Smooth muscle cell (in vitro differentiated cells): ENCODE measurements at regions not wholly inside any gene's neighbourhood (a gene's known extent, or its start where the extent isn't known, plus 50 kb on each side); places are given as distances from the start of the nearest gene placed in this dataset.

Source experiments
- DNase-seq: peaks from one replicate; lab custom pipeline; 2025; ENCODE audit not compliant: unreplicated experiment; lab: John Stamatoyannopoulos, UW
- H2AFZ ChIP-seq: fragments of 200-600 bp; sonication (generic); 2 replicates; pipeline ENCODE4 v1.6.0; 2016; ENCODE audit warnings: antibody characterized with exemption, low read depth, mild to moderate bottlenecking
- H3F3A ChIP-seq: fragments of 200-600 bp; sonication (generic); 2 replicates; pipeline ENCODE4 v1.6.0; 2017; ENCODE audit warnings: antibody characterized with exemption, low read depth
- H3K27ac ChIP-seq: fragments of 200-600 bp; sonication (generic); 2 replicates; pipeline ENCODE4 v1.5.1; 2016; ENCODE audit warnings: low read depth, mild to moderate bottlenecking
- H3K27me3 ChIP-seq: fragments of 200-600 bp; sonication (generic); 2 replicates; pipeline ENCODE4 v1.6.1; 2016; ENCODE audit warnings: low read depth, mild to moderate bottlenecking
- H3K36me3 ChIP-seq: fragments of 200-600 bp; sonication (generic); 2 replicates; pipeline ENCODE4 v1.5.1; 2016; ENCODE audit warnings: low read depth
- H3K4me1 ChIP-seq: fragments of 200-600 bp; sonication (generic); 2 replicates; pipeline ENCODE4 v1.5.1; 2016; ENCODE audit warnings: low read depth
- H3K4me2 ChIP-seq: fragments of 200-600 bp; sonication (generic); 2 replicates; pipeline ENCODE4 v1.6.0; 2016; ENCODE audit warnings: mild to moderate bottlenecking
- H3K4me3 ChIP-seq: fragments of 200-600 bp; sonication (generic); 2 replicates; pipeline ENCODE4 v1.5.1; 2016; ENCODE audit warnings: mild to moderate bottlenecking
- H3K79me2 ChIP-seq: fragments of 200-600 bp; sonication (generic); 2 replicates; pipeline ENCODE4 v1.6.0; 2016; ENCODE audit warnings: low read depth, mild to moderate bottlenecking
- H3K9ac ChIP-seq: fragments of 200-600 bp; sonication (generic); 2 replicates; pipeline ENCODE4 v1.6.0; 2016; ENCODE audit warnings: low read depth
- H3K9me3 ChIP-seq: fragments of 200-600 bp; sonication (generic); replicated peaks from 2 replicates; pipeline ENCODE4 v1.5.1; 2016; ENCODE audit warnings: low read depth
- H4K20me1 ChIP-seq: fragments of 200-600 bp; sonication (generic); 2 replicates; pipeline ENCODE4 v1.6.0; 2016; ENCODE audit warnings: low read depth
- CTCF ChIP-seq: fragments of 200-600 bp; sonication (generic); IDR thresholded peaks from 2 replicates; pipeline ENCODE4 v1.5.1; 2017; ENCODE audit warnings: borderline replicate concordance, mild to moderate bottlenecking, antibody characterized with exemption; ENCODE audit not compliant: insufficient read depth, poor library complexity, severe bottlenecking
- WGBS: methylation state at CpG from one replicate; pipeline ENCODE4 v1.1.7; 2016; ENCODE audit warnings: low lambda C conversion rate; 5-methylcytosine and 5-hydroxymethylcytosine counted together

GRCh38 chr16:50889746-50890145 is 147.9 kb downstream of the CYLD start:
- no peak for TF ChIP-seq CTCF
- Histone ChIP-seq H3K4me3 (no peak overlapping the region), H3K27ac (no peak overlapping the region), H3K27me3 (peaks cover 7% of the 10 kb centered on the region), H3K4me2 (no peak overlapping the region), H3K9me3 (no peaks in the 10 kb centered on the region), H3K4me1 (no peaks in the 10 kb centered on the region), H4K20me1 (no peaks in the 10 kb centered on the region), H2AFZ (no peak overlapping the region), H3K36me3 (no peaks in the 10 kb centered on the region), H3K79me2 (no peaks in the 10 kb centered on the region), H3F3A (no peaks in the 10 kb centered on the region), H3K9ac (no peak overlapping the region)
- 90% methylated on average over 7 of the region's 7 CpGs for WGBS
- DNase-seq = no peak

- H3K4me3 ChIP-seq = no peak overlapping the region
- H3K36me3 ChIP-seq = no peaks in the 10 kb centered on the region
- H3K79me2 ChIP-seq = no peaks in the 10 kb centered on the region
- no peak for TF ChIP-seq CTCF
- H3K9me3 ChIP-seq = no peaks in the 10 kb centered on the region
- no peak overlapping the region for H3K27ac ChIP-seq
- no peaks in the 10 kb centered on the region for H3K4me1 ChIP-seq
- H3K27me3 ChIP-seq = peaks cover 7% of the 10 kb centered on the region
- H3F3A ChIP-seq = no peaks in the 10 kb centered on the region
- no peak overlapping the region for H2AFZ ChIP-seq
- H3K4me2 ChIP-seq = no peak overlapping the region
- H3K9ac ChIP-seq = no peak overlapping the region
- 94% methylated on average over 6 of the region's 6 CpGs for WGBS
- no peaks in the 10 kb centered on the region for H4K20me1 ChIP-seq
- no peak for DNase-seq
These were observed 147.4 kb downstream of the CYLD start for GRCh38 chr16:50889276-50889675.

GRCh38 chr16:50888486-50889261 is 146.8 kb downstream of the CYLD start:
- 92% methylated on average over 9 of the region's 9 CpGs for WGBS
- no peak overlapping the region for H3K4me2 ChIP-seq
- TF ChIP-seq CTCF = no peak
- H3K9ac ChIP-seq = no peak overlapping the region
- peaks cover 7% of the 10 kb centered on the region for H3K27me3 ChIP-seq
- no peak overlapping the region for H3K4me3 ChIP-seq
- no peaks in the 10 kb centered on the region for H3K79me2 ChIP-seq
- no peak for DNase-seq
- H3K4me1 ChIP-seq = no peaks in the 10 kb centered on the region
- H3F3A ChIP-seq = no peaks in the 10 kb centered on the region
- no peaks in the 10 kb centered on the region for H4K20me1 ChIP-seq
- H3K27ac ChIP-seq = no peak overlapping the region
- H3K36me3 ChIP-seq = no peaks in the 10 kb centered on the region
- no peak overlapping the region for H2AFZ ChIP-seq
- no peaks in the 10 kb centered on the region for H3K9me3 ChIP-seq
